HFFc6 (cell line): ENCODE measurements at regions not wholly inside any gene's neighbourhood (a gene's known extent, or its start where the extent isn't known, plus 50 kb on each side); places are given as distances from the start of the nearest gene placed in this dataset.

Source experiments
- DNase-seq: peaks from one replicate; pipeline ENCODE4 v3.0.0-alpha.2; 2018
- H3K27ac Mint-ChIP-seq: 2 replicates; pipeline ENCODE4 v1.8.0; 2020; ENCODE audit warnings: mild to moderate bottlenecking, mixed read lengths
- H3K27me3 Mint-ChIP-seq: 2 replicates; pipeline ENCODE4 v1.8.0; 2021; ENCODE audit warnings: mild to moderate bottlenecking, moderate library complexity, mixed read lengths; ENCODE audit not compliant: insufficient read depth
- H3K36me3 Mint-ChIP-seq: 2 replicates; pipeline ENCODE4 v1.8.0; 2021; ENCODE audit warnings: low read depth, mixed read lengths
- H3K4me1 Mint-ChIP-seq: 2 replicates; pipeline ENCODE4 v1.8.0; 2020; ENCODE audit warnings: low read depth, mixed read lengths
- H3K4me3 Mint-ChIP-seq: 2 replicates; pipeline ENCODE4 v1.8.0; 2020; ENCODE audit warnings: mild to moderate bottlenecking, moderate library complexity, mixed read lengths
- H3K9me3 Mint-ChIP-seq: 2 replicates; pipeline ENCODE4 v1.8.0; 2020; ENCODE audit warnings: mild to moderate bottlenecking, mixed read lengths
- CTCF ChIP-seq: fragments of 200-600 bp; sonication (generic); IDR thresholded peaks from 2 replicates; pipeline ENCODE4 v1.5.0; 2021; ENCODE audit warnings: antibody characterized with exemption, mild to moderate bottlenecking

DNA sequence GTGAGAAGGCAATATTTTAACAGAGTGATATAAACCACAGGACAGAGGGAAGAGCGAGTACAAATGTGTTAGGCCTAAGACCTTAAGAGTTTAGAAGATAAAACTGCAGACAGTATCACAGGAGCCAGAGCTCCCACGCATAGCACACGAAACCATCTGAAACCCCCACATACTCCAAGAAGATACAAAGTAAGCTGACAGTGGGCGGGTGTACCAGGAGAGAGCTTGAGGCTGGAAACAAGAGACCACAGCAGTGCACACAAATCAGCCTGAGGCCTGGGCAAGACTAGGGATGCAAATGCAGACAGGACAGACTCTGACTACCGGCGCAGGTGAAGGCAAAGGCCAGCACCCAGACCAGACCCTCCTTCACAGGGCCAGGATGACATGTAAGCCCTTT, 54.1 kb upstream of the ARHGAP24 start:
- no peaks in the 10 kb centered on the region; the same call in 1 of the 2 replicates for H3K27me3 Mint-ChIP-seq
- peaks cover 7% of the 10 kb centered on the region for H3K4me1 Mint-ChIP-seq
- no peaks in the 10 kb centered on the region for H3K9me3 Mint-ChIP-seq
- no peak overlapping the region for H3K4me3 Mint-ChIP-seq
- TF ChIP-seq CTCF, result no peak
- no peak overlapping the region for H3K27ac Mint-ChIP-seq
- DNase-seq, result no peak
- no peaks in the 10 kb centered on the region for H3K36me3 Mint-ChIP-seq

DNA sequence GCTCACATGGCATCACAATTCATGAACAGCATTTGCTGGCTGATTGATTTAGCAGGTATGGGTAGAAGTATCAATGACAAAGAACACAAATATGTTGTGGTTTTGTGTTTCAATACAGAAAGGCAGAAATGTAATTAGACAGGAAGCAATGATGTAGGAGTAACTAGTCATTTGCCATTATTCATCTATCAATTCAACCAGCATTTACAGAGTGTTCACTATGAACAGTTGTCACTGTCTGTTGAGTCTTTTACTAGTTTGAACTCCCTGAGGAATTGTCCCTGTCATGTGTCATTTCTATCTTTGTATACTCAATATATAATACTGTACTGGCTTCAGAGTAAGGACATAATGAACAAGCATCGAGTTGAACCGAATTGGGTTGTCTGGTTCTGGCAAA, 51.5 kb upstream of the ARHGAP24 start:
- Mint-ChIP-seq H3K4me1 (peaks cover 7% of the 10 kb centered on the region), H3K27ac (no peak overlapping the region), H3K4me3 (no peak overlapping the region), H3K9me3 (no peaks in the 10 kb centered on the region), H3K36me3 (no peaks in the 10 kb centered on the region), H3K27me3 (no peaks in the 10 kb centered on the region; the same call in 1 of the 2 replicates)
- DNase-seq, result no peak
- no peak for TF ChIP-seq CTCF
